ENCODE measurements at regions not wholly inside any gene's neighbourhood (a gene's known extent, or its start where the extent isn't known, plus 50 kb on each side); places are given as distances from the start of the nearest gene placed in this dataset.

- Histone ChIP-seq H3K4me3 (no peak overlapping the region), H3K36me3 (no peaks in the 10 kb centered on the region), H3K27me3 (no peaks in the 10 kb centered on the region), H3K4me1 (no peaks in the 10 kb centered on the region), H3K9me3 (no peaks in the 10 kb centered on the region), H3K27ac (no peak overlapping the region)
- intact Hi-C loops (cut with DNase I; ENCODE audit: low total_unique reads) (no loop called here), in situ Hi-C loops (cut with MboI; ENCODE audit: low sequenced_read_pairs in 4 of 4) (no loop called here)
- no peak for TF ChIP-seq POLR2A (IDR thresholded peaks at IDR 0.05)
- TF ChIP-seq CTCF (IDR thresholded peaks at IDR 0.05 in 4 of 5, conservative IDR thresholded peaks at IDR 0.05 in 1 of 5): no peak
- no peak for ATAC-seq
- no peak for DNase-seq
Measured at GRCh38 chr14:22411398-22412055, 177.5 kb downstream of the DAD1 start.

- Histone ChIP-seq H3K4me3 (no peak overlapping the region), H3K36me3 (no peaks in the 10 kb centered on the region), H3K4me1 (no peaks in the 10 kb centered on the region), H3K27ac (no peak overlapping the region), H3K27me3 (no peaks in the 10 kb centered on the region), H3K9me3 (no peaks in the 10 kb centered on the region)
- intact Hi-C loops (cut with DNase I; ENCODE audit: low total_unique reads) (no loop called here), in situ Hi-C loops (cut with MboI; ENCODE audit: low sequenced_read_pairs in 4 of 4) (no loop called here)
- no peak for TF ChIP-seq POLR2A (IDR thresholded peaks at IDR 0.05)
- no peak for TF ChIP-seq CTCF (IDR thresholded peaks at IDR 0.05 in 4 of 5, conservative IDR thresholded peaks at IDR 0.05 in 1 of 5)
- ATAC-seq (no peak), DNase-seq (no peak)
Measured at GRCh38 chr14:22410497-22410896, 178.5 kb downstream of the DAD1 start.

- intact Hi-C loops (cut with DNase I; ENCODE audit: low total_unique reads) (no loop called here), in situ Hi-C loops (cut with MboI; ENCODE audit: low sequenced_read_pairs in 4 of 4) (no loop called here)
- no peaks in the 10 kb centered on the region for H3K27me3 ChIP-seq
- no peak overlapping the region for H3K27ac ChIP-seq
- H3K4me1 ChIP-seq: no peaks in the 10 kb centered on the region
- ATAC-seq (no peak), DNase-seq (no peak)
- no peaks in the 10 kb centered on the region for H3K9me3 ChIP-seq
- H3K36me3 ChIP-seq: no peaks in the 10 kb centered on the region
- TF ChIP-seq POLR2A (IDR thresholded peaks at IDR 0.05) (no peak), CTCF (IDR thresholded peaks at IDR 0.05 in 4 of 5, conservative IDR thresholded peaks at IDR 0.05 in 1 of 5) (no peak)
- H3K4me3 ChIP-seq: no peak overlapping the region
Measured at GRCh38 chr14:22409006-22409405, 180.0 kb downstream of the DAD1 start.

- no peak for DNase-seq
- H3K27ac ChIP-seq: no peak overlapping the region
- H3K4me3 ChIP-seq: no peak overlapping the region
- TF ChIP-seq CTCF (IDR thresholded peaks at IDR 0.05 in 4 of 5, conservative IDR thresholded peaks at IDR 0.05 in 1 of 5): no peak
- TF ChIP-seq POLR2A (IDR thresholded peaks at IDR 0.05): no peak
- H3K36me3 ChIP-seq: no peaks in the 10 kb centered on the region
- no peaks in the 10 kb centered on the region for H3K4me1 ChIP-seq
- in situ Hi-C loops (cut with MboI; ENCODE audit: low sequenced_read_pairs in 4 of 4) (no loop called here), intact Hi-C loops (cut with DNase I; ENCODE audit: low total_unique reads) (no loop called here)
- H3K27me3 ChIP-seq: no peaks in the 10 kb centered on the region
- no peak for ATAC-seq
- no peaks in the 10 kb centered on the region for H3K9me3 ChIP-seq
Measured at GRCh38 chr14:22408547-22408946, 180.5 kb downstream of the DAD1 start.

GRCh38 chr14:22407033-22407432, 182.0 kb downstream of the DAD1 start:
- Histone ChIP-seq H3K4me3 (no peak overlapping the region), H3K9me3 (no peaks in the 10 kb centered on the region), H3K27ac (no peak overlapping the region), H3K4me1 (no peaks in the 10 kb centered on the region), H3K36me3 (no peaks in the 10 kb centered on the region), H3K27me3 (no peaks in the 10 kb centered on the region)
- in situ Hi-C loops (cut with MboI; ENCODE audit: low sequenced_read_pairs in 4 of 4) (no loop called here), intact Hi-C loops (cut with DNase I; ENCODE audit: low total_unique reads) (no loop called here)
- no peak for ATAC-seq
- TF ChIP-seq CTCF (IDR thresholded peaks at IDR 0.05 in 4 of 5, conservative IDR thresholded peaks at IDR 0.05 in 1 of 5) (no peak), POLR2A (IDR thresholded peaks at IDR 0.05) (no peak)
- no peak for DNase-seq
